CD4-positive, alpha-beta memory T cell (primary cell): ENCODE measurements at regions not wholly inside any gene's neighbourhood (a gene's known extent, or its start where the extent isn't known, plus 50 kb on each side); places are given as distances from the start of the nearest gene placed in this dataset.

Experiments used
- CTCF ChIA-PET: fragments of 350-600 bp; sonication (Branson Sonifier 250); formaldehyde crosslinking; loops from one replicate; lab custom pipeline; 2021; ENCODE audit warnings: inconsistent platforms; ENCODE audit not compliant: partially characterized antibody; lab: Charles Lee
- POLR2A ChIA-PET: fragments of 350-600 bp; sonication (Branson Sonifier 250); formaldehyde crosslinking; loops from one replicate; lab custom pipeline; 2021; ENCODE audit not compliant: partially characterized antibody; lab: Charles Lee
- DNase-seq, 5 donors: peaks; one replicate each; pipeline versions ENCODE4 v3.0.0 to v3.0.0-alpha.2; 2020 to 2022; ENCODE audit warnings: mixed read lengths in 1 of 5
- H3K27ac ChIP-seq: one replicate; pipeline ENCODE4 v1.7.0; 2013; ENCODE audit warnings: low read depth, low read length
- H3K27me3 ChIP-seq: 2 replicates; pipeline ENCODE4 v1.7.0; 2013; ENCODE audit warnings: mild to moderate bottlenecking, low read length, moderate library complexity; ENCODE audit not compliant: insufficient read depth
- H3K36me3 ChIP-seq: 2 replicates; pipeline ENCODE4 v1.7.0; 2013; ENCODE audit warnings: mild to moderate bottlenecking, low read length, moderate library complexity; ENCODE audit not compliant: insufficient read depth
- H3K4me1 ChIP-seq: 2 replicates; pipeline ENCODE4 v1.7.0; 2013; ENCODE audit warnings: mild to moderate bottlenecking, low read length, moderate library complexity; ENCODE audit not compliant: insufficient read depth
- H3K4me3 ChIP-seq, 2 donors: one replicate each; pipeline ENCODE4 v1.7.0; 2013; ENCODE audit warnings: low read length in 2 of 2, mild to moderate bottlenecking in 1 of 2
- H3K9me3 ChIP-seq, 2 donors: one replicate each; pipeline ENCODE4 v1.7.0; 2013; ENCODE audit warnings: low read length in 2 of 2, control low read depth in 1 of 2; ENCODE audit not compliant: control insufficient read depth in 1 of 2
- H3K27ac Mint-ChIP-seq, 7 donors: one replicate each; pipeline ENCODE4 v1.8.0; 2020 to 2021; ENCODE audit warnings: mixed read lengths in 7 of 7, mild to moderate bottlenecking in 6 of 7, inconsistent platforms in 3 of 7, moderate library complexity in 3 of 7
- H3K27me3 Mint-ChIP-seq, 2 donors: one replicate each; pipeline ENCODE4 v1.8.0; 2020 to 2021; ENCODE audit warnings: mixed read lengths in 2 of 2
- H3K36me3 Mint-ChIP-seq, 2 donors: one replicate each; pipeline ENCODE4 v1.8.0; 2020 to 2021; ENCODE audit warnings: mixed read lengths in 2 of 2, inconsistent platforms in 1 of 2, mild to moderate bottlenecking in 1 of 2
- H3K4me1 Mint-ChIP-seq, 4 donors: one replicate each; pipeline ENCODE4 v1.8.0; 2020 to 2021; ENCODE audit warnings: mixed read lengths in 4 of 4, mild to moderate bottlenecking in 1 of 4
- H3K4me3 Mint-ChIP-seq, 8 donors: one replicate each; pipeline ENCODE4 v1.8.0; 2020 to 2021; ENCODE audit warnings: mixed read lengths in 8 of 8, mild to moderate bottlenecking in 7 of 8, moderate library complexity in 6 of 8, inconsistent platforms in 3 of 8
- H3K9me3 Mint-ChIP-seq, 8 donors: one replicate each; pipeline ENCODE4 v1.8.0; 2020 to 2021; ENCODE audit warnings: mixed read lengths in 8 of 8, mild to moderate bottlenecking in 5 of 8, inconsistent platforms in 3 of 8, moderate library complexity in 1 of 8
- intact Hi-C: fragments of 100-400 bp; cut with micrococcal nuclease; formaldehyde crosslinking; loops from one replicate; pipeline ENCODE4 v1.15.1; 2023

- no peak overlapping the region for H3K4me3 Mint-ChIP-seq
Observed at GRCh38 chr7:38069052-38069451, 109.0 kb upstream of the STARD3NL start.

GRCh38 chr7:38070718-38071117 lies 107.3 kb upstream of the STARD3NL start:
- Histone ChIP-seq H3K4me3 (no peak overlapping the region), H3K27me3 (no peaks in the 10 kb centered on the region), H3K4me1 (no peaks in the 10 kb centered on the region), H3K36me3 (no peaks in the 10 kb centered on the region), H3K27ac (no peak overlapping the region), H3K9me3 (no peaks in the 10 kb centered on the region)
- H3K27me3 Mint-ChIP-seq, result peaks cover 8 to 25% of the 10 kb centered on the region in 2 donors
- ChIA-PET POLR2A (no interaction called here), CTCF (no interaction called here)
- H3K36me3 Mint-ChIP-seq, result no peaks in the 10 kb centered on the region
- intact Hi-C loops, result no loop called here
- no peak overlapping the region for H3K27ac Mint-ChIP-seq
- no peaks in the 10 kb centered on the region for H3K9me3 Mint-ChIP-seq
- no peak for DNase-seq
- no peak overlapping the region for H3K4me3 Mint-ChIP-seq
- no peaks in the 10 kb centered on the region for H3K4me1 Mint-ChIP-seq

More at GRCh38 chr7:38069052-38069451, 109.0 kb upstream of the STARD3NL start:
- CTCF ChIA-PET, result interaction anchor here (0.9 to 2.1 kb wide), 2 partner anchors 9 to 10 kb away, joined by 3 to 4 read pairs; no protein-coding TSS in a partner anchor
- POLR2A ChIA-PET, result no interaction called here
- Histone ChIP-seq H3K9me3 (no peaks in the 10 kb centered on the region), H3K4me3 (no peak overlapping the region), H3K4me1 (no peaks in the 10 kb centered on the region), H3K27ac (no peak overlapping the region), H3K36me3 (no peaks in the 10 kb centered on the region), H3K27me3 (no peaks in the 10 kb centered on the region)
- Mint-ChIP-seq H3K27ac (no peak overlapping the region), H3K27me3 (peaks cover 4 to 11% of the 10 kb centered on the region in 2 donors), H3K36me3 (no peaks in the 10 kb centered on the region), H3K4me1 (no peaks in the 10 kb centered on the region), H3K9me3 (no peaks in the 10 kb centered on the region)
- intact Hi-C loops, result no loop called here
- DNase-seq, result no peak

- intact Hi-C loops, result no loop called here
- CTCF ChIA-PET, result no interaction called here
- no peak for DNase-seq
Observed at GRCh38 chr7:38086857-38087256, 91.2 kb upstream of the STARD3NL start.

GRCh38 chr7:38102507-38102906 lies 75.5 kb upstream of the STARD3NL start:
- Mint-ChIP-seq H3K27ac (no peak overlapping the region), H3K9me3 (peaks cover 0 to 20% (median 10%) of the 10 kb centered on the region in 8 donors), H3K36me3 (no peaks in the 10 kb centered on the region), H3K4me1 (peaks cover 0 to 2% (median 0%) of the 10 kb centered on the region in 4 donors), H3K4me3 (no peak overlapping the region), H3K27me3 (peaks cover 14 to 16% of the 10 kb centered on the region in 2 donors)
- no peak overlapping the region for H3K4me3 ChIP-seq
- no peak overlapping the region for H3K27ac ChIP-seq
- H3K9me3 ChIP-seq, result peaks cover 0 to 7% of the 10 kb centered on the region in 2 donors
- intact Hi-C loops, result loop anchor here (10.0 kb wide), 1 partner anchor 562 kb away; no protein-coding TSS in a partner anchor
- no peak for DNase-seq
- no peaks in the 10 kb centered on the region for H3K27me3 ChIP-seq
- no peaks in the 10 kb centered on the region for H3K36me3 ChIP-seq
- POLR2A ChIA-PET, result no interaction called here
- H3K4me1 ChIP-seq, result no peaks in the 10 kb centered on the region
- CTCF ChIA-PET, result interaction anchor here (1.5 to 1.9 kb wide), 3 partner anchors 114 to 275 kb away, joined by 6 to 10 read pairs (median 8); no protein-coding TSS in a partner anchor

More at GRCh38 chr7:38086857-38087256, 91.2 kb upstream of the STARD3NL start:
- Histone ChIP-seq H3K9me3 (no peaks in the 10 kb centered on the region), H3K27ac (no peak overlapping the region), H3K4me3 (no peak overlapping the region), H3K4me1 (no peaks in the 10 kb centered on the region), H3K27me3 (no peaks in the 10 kb centered on the region), H3K36me3 (no peaks in the 10 kb centered on the region)
- no peak overlapping the region for H3K4me3 Mint-ChIP-seq
- H3K36me3 Mint-ChIP-seq, result no peaks in the 10 kb centered on the region
- no peaks in the 10 kb centered on the region for H3K4me1 Mint-ChIP-seq
- H3K27ac Mint-ChIP-seq, result no peak overlapping the region
- peaks cover 0 to 12% (median 3%) of the 10 kb centered on the region in 8 donors for H3K9me3 Mint-ChIP-seq
- POLR2A ChIA-PET, result no interaction called here
- H3K27me3 Mint-ChIP-seq, result peaks cover 1 to 7% of the 10 kb centered on the region in 2 donors

- ChIA-PET CTCF (interaction anchor here (0.8 to 6.4 kb wide), 11 partner anchors 110 to 282 kb away, joined by 3 to 148 read pairs (median 6); no protein-coding TSS in a partner anchor), POLR2A (no interaction called here)
- Mint-ChIP-seq H3K27ac (no peak overlapping the region), H3K9me3 (no peaks in the 10 kb centered on the region), H3K36me3 (no peaks in the 10 kb centered on the region), H3K27me3 (peaks cover 12 to 13% of the 10 kb centered on the region in 2 donors), H3K4me1 (peaks cover 0 to 2% (median 0%) of the 10 kb centered on the region in 4 donors), H3K4me3 (no peak overlapping the region)
- H3K27ac ChIP-seq, result no peak overlapping the region
- no peaks in the 10 kb centered on the region for H3K9me3 ChIP-seq
- H3K4me3 ChIP-seq, result no peak overlapping the region
- H3K36me3 ChIP-seq, result no peaks in the 10 kb centered on the region
- H3K4me1 ChIP-seq, result no peaks in the 10 kb centered on the region
- DNase-seq, result peak in 4 of 5 donors; percentile 43 to 51 (median 48)
- intact Hi-C loops, result loop anchor here (10.0 kb wide), 1 partner anchor 559 kb away; no protein-coding TSS in a partner anchor
- H3K27me3 ChIP-seq, result no peaks in the 10 kb centered on the region
Observed at GRCh38 chr7:38105874-38106483, 72.1 kb upstream of the STARD3NL start.

GRCh38 chr7:38107486-38107893 lies 70.6 kb upstream of the STARD3NL start:
- H3K4me1 ChIP-seq, result no peaks in the 10 kb centered on the region
- H3K9me3 Mint-ChIP-seq, result no peaks in the 10 kb centered on the region
- intact Hi-C loops, result loop anchor here (1.0 to 10.0 kb wide), 4 partner anchors 115 to 557 kb away; no protein-coding TSS in a partner anchor
- no peaks in the 10 kb centered on the region for H3K36me3 Mint-ChIP-seq
- CTCF ChIA-PET, result interaction anchor here (0.8 to 6.4 kb wide), 16 partner anchors 60 to 287 kb away, joined by 3 to 148 read pairs (median 4); partner anchors contain the start of gene STARD3NL
- no peaks in the 10 kb centered on the region for H3K27me3 ChIP-seq
- H3K4me1 Mint-ChIP-seq, result peaks cover 0 to 2% (median 0%) of the 10 kb centered on the region in 4 donors
- H3K27ac ChIP-seq, result no peak overlapping the region
- H3K27ac Mint-ChIP-seq, result no peak overlapping the region
- no peaks in the 10 kb centered on the region for H3K9me3 ChIP-seq
- POLR2A ChIA-PET, result no interaction called here
- peak; percentile 51 to 62 (median 54) for DNase-seq
- H3K4me3 ChIP-seq, result no peak overlapping the region
- H3K36me3 ChIP-seq, result no peaks in the 10 kb centered on the region
- no peak overlapping the region for H3K4me3 Mint-ChIP-seq
- peaks cover 13 to 15% of the 10 kb centered on the region in 2 donors for H3K27me3 Mint-ChIP-seq

- Histone ChIP-seq H3K9me3 (no peaks in the 10 kb centered on the region), H3K27ac (no peak overlapping the region), H3K4me1 (no peaks in the 10 kb centered on the region), H3K4me3 (no peak overlapping the region), H3K36me3 (no peaks in the 10 kb centered on the region), H3K27me3 (peaks cover 7% of the 10 kb centered on the region)
- POLR2A ChIA-PET, result no interaction called here
- no peaks in the 10 kb centered on the region for H3K4me1 Mint-ChIP-seq
- peaks cover 12 to 21% of the 10 kb centered on the region in 2 donors for H3K27me3 Mint-ChIP-seq
- H3K4me3 Mint-ChIP-seq, result no peak overlapping the region
- H3K27ac Mint-ChIP-seq, result no peak overlapping the region
- H3K36me3 Mint-ChIP-seq, result no peaks in the 10 kb centered on the region
- H3K9me3 Mint-ChIP-seq, result no peaks in the 10 kb centered on the region
- intact Hi-C loops, result loop anchor here (1.0 kb wide), 1 partner anchor 30 kb away; no protein-coding TSS in a partner anchor
- CTCF ChIA-PET, result interaction anchor here (1.6 to 6.4 kb wide), 2 partner anchors 110 to 256 kb away, joined by 6 to 148 read pairs; no protein-coding TSS in a partner anchor
- no peak for DNase-seq
Observed at GRCh38 chr7:38112075-38112474, 66.0 kb upstream of the STARD3NL start.
